Right lobe of liver (tissue), 4 donors: ENCODE measurements at regions not wholly inside any gene's neighbourhood (a gene's known extent, or its start where the extent isn't known, plus 50 kb on each side); places are given as distances from the start of the nearest gene placed in this dataset.

Experiments
- POLR2A ChIP-seq: fragments of 450-650 bp; IDR thresholded peaks from one replicate; pipeline ENCODE4 v1.6.1; 2017; ENCODE audit warnings: antibody characterized with exemption, mild to moderate bottlenecking
- TF ChIP-seq, protein P1 (sequence below), 4 donors: fragments of 200-600 bp in 3 of 4; fragments of 450-650 bp in 1 of 4; IDR thresholded peaks; one replicate each; pipeline versions ENCODE4 v1.5.1 to v1.8.0; 2016 to 2022; ENCODE audit warnings: antibody characterized with exemption in 4 of 4, mild to moderate bottlenecking in 2 of 4
- donor health status: DM: no; HTN: no; CAD: no.
- donor health status: DM: no; HTN: no; CAD: no.
- donor health status: DM: no; HTN: yes; CAD: no.

GRCh38 chr3:22819209-22819608 lies 383.9 kb upstream of the UBE2E2 start:
- TF ChIP-seq, protein P1, sequence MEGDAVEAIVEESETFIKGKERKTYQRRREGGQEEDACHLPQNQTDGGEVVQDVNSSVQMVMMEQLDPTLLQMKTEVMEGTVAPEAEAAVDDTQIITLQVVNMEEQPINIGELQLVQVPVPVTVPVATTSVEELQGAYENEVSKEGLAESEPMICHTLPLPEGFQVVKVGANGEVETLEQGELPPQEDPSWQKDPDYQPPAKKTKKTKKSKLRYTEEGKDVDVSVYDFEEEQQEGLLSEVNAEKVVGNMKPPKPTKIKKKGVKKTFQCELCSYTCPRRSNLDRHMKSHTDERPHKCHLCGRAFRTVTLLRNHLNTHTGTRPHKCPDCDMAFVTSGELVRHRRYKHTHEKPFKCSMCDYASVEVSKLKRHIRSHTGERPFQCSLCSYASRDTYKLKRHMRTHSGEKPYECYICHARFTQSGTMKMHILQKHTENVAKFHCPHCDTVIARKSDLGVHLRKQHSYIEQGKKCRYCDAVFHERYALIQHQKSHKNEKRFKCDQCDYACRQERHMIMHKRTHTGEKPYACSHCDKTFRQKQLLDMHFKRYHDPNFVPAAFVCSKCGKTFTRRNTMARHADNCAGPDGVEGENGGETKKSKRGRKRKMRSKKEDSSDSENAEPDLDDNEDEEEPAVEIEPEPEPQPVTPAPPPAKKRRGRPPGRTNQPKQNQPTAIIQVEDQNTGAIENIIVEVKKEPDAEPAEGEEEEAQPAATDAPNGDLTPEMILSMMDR (IDR thresholded peaks at IDR 0.05), result no peak
- no peak for TF ChIP-seq POLR2A
